ENCODE measurements at regions not wholly inside any gene's neighbourhood (a gene's known extent, or its start where the extent isn't known, plus 50 kb on each side); places are given as distances from the start of the nearest gene placed in this dataset.

DNA sequence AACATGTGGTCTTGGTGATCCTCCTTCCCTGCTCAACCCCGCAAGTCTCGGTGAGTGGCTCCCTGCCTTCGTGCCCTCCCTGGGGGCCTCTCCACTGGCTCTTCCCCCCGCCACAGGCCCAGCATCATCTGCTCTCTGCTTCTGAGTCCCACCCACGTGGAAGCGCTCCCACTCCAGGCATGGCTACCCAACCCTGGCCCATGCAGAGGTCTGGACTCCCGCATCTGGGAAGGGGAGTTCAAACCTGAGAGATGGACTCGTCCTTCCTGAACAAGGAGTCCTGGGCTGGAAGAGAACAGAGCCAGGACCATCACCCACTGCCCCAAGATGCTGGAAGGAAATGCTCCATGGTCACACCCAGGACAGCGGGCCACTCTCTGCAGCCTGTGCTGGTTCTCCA is 90.8 kb downstream of the DHCR7 start:
- no peak for TF ChIP-seq JUND (IDR thresholded peaks at IDR 0.05)
- TF ChIP-seq FOSL2 (IDR thresholded peaks at IDR 0.05; ENCODE audit: borderline replicate concordance, low read depth): no peak
- TF ChIP-seq, protein P1, sequence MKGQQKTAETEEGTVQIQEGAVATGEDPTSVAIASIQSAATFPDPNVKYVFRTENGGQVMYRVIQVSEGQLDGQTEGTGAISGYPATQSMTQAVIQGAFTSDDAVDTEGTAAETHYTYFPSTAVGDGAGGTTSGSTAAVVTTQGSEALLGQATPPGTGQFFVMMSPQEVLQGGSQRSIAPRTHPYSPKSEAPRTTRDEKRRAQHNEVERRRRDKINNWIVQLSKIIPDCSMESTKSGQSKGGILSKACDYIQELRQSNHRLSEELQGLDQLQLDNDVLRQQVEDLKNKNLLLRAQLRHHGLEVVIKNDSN (IDR thresholded peaks at IDR 0.05; ENCODE audit: borderline replicate concordance, low read depth): no peak
- TF ChIP-seq TAF1 (IDR thresholded peaks at IDR 0.05; ENCODE audit: borderline replicate concordance, low read depth, low read length): no peak
- no peak for TF ChIP-seq YY1 (IDR thresholded peaks at IDR 0.05; ENCODE audit: low read depth)
- TF ChIP-seq CHD2 (IDR thresholded peaks at IDR 0.05; ENCODE audit: low read length, partially characterized antibody): no peak
- no peak for TF ChIP-seq EP300 (IDR thresholded peaks at IDR 0.05; ENCODE audit: borderline replicate concordance in 1 of 2, low read depth in 1 of 2, low read length in 1 of 2)
- TF ChIP-seq MEF2A (IDR thresholded peaks at IDR 0.05; ENCODE audit: borderline replicate concordance, low read depth): no peak
- TF ChIP-seq, protein P2, sequence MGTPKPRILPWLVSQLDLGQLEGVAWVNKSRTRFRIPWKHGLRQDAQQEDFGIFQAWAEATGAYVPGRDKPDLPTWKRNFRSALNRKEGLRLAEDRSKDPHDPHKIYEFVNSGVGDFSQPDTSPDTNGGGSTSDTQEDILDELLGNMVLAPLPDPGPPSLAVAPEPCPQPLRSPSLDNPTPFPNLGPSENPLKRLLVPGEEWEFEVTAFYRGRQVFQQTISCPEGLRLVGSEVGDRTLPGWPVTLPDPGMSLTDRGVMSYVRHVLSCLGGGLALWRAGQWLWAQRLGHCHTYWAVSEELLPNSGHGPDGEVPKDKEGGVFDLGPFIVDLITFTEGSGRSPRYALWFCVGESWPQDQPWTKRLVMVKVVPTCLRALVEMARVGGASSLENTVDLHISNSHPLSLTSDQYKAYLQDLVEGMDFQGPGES (IDR thresholded peaks at IDR 0.05; ENCODE audit: low read depth, low read length): no peak
- TF ChIP-seq, protein P3, sequence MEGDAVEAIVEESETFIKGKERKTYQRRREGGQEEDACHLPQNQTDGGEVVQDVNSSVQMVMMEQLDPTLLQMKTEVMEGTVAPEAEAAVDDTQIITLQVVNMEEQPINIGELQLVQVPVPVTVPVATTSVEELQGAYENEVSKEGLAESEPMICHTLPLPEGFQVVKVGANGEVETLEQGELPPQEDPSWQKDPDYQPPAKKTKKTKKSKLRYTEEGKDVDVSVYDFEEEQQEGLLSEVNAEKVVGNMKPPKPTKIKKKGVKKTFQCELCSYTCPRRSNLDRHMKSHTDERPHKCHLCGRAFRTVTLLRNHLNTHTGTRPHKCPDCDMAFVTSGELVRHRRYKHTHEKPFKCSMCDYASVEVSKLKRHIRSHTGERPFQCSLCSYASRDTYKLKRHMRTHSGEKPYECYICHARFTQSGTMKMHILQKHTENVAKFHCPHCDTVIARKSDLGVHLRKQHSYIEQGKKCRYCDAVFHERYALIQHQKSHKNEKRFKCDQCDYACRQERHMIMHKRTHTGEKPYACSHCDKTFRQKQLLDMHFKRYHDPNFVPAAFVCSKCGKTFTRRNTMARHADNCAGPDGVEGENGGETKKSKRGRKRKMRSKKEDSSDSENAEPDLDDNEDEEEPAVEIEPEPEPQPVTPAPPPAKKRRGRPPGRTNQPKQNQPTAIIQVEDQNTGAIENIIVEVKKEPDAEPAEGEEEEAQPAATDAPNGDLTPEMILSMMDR (IDR thresholded peaks at IDR 0.05): no peak
- no peak for TF ChIP-seq MXI1 (IDR thresholded peaks at IDR 0.05; ENCODE audit: low read depth, low read length)
- no peak for TF ChIP-seq RXRA (IDR thresholded peaks at IDR 0.05; ENCODE audit: borderline replicate concordance, low read depth)
- TF ChIP-seq NRF1 (IDR thresholded peaks at IDR 0.05; ENCODE audit: low read depth, low read length): no peak
- TF ChIP-seq, protein P4, sequence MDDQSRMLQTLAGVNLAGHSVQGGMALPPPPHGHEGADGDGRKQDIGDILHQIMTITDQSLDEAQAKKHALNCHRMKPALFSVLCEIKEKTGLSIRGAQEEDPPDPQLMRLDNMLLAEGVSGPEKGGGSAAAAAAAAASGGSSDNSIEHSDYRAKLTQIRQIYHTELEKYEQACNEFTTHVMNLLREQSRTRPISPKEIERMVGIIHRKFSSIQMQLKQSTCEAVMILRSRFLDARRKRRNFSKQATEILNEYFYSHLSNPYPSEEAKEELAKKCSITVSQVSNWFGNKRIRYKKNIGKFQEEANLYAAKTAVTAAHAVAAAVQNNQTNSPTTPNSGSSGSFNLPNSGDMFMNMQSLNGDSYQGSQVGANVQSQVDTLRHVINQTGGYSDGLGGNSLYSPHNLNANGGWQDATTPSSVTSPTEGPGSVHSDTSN (IDR thresholded peaks at IDR 0.05): no peak
- Histone ChIP-seq H3K4me1 (ENCODE audit: control insufficient read depth in 1 of 2, insufficient read depth in 2 of 2, low read depth in 1 of 2, low read length in 1 of 2) (no peaks in the 10 kb centered on the region), H3K79me2 (ENCODE audit: insufficient read depth) (no peaks in the 10 kb centered on the region), H3K9me2 (no peaks in the 10 kb centered on the region), H3K27me3 (ENCODE audit: insufficient read depth) (no peaks in the 10 kb centered on the region), H3K9ac (no peak overlapping the region), H3K4me2 (no peak overlapping the region), H3K36me3 (replicated peaks in 1 of 2; ENCODE audit: control insufficient read depth in 1 of 2, insufficient read depth in 2 of 2, low read length in 1 of 2) (no peaks in the 10 kb centered on the region), H3K4me3 (ENCODE audit: low read depth in 2 of 2, low read length in 1 of 2) (no peak overlapping the region), H4K20me1 (ENCODE audit: insufficient read depth) (no peaks in the 10 kb centered on the region), H3F3A (replicated peaks; ENCODE audit: insufficient read depth) (no peaks in the 10 kb centered on the region), H3K9me3 (no peaks in the 10 kb centered on the region), H2AFZ (ENCODE audit: low read depth) (no peak overlapping the region), H3K27ac (ENCODE audit: low read depth in 2 of 2, low read length in 1 of 2) (no peak overlapping the region)
- no CpG with 5 or more reads among the region's 9 CpGs for WGBS (ENCODE audit: low lambda C conversion rate)
- POLR2A ChIA-PET: no interaction called here
- CTCF ChIA-PET: no interaction called here
- DNase-seq: no peak

DNA sequence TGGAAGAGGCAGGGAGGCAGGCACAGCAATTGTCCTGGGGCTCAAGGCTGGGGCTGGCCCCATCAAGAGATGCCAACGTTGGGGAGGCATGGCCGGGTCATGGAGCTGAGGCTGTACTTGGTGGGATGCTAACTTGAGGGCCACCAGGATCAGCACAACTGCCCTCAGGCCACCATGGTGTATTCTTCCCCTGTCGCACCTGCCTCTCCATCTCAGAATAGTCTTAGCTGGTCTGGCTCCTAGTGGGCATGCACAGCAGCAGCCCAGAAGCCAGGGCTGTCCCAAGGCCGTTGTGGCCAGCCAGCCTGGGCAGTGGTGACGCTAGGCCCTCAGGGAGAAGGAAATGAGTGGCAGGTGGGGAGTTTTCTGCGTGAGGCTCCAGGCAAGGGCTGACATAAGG is 91.3 kb downstream of the DHCR7 start:
- no peaks in the 10 kb centered on the region for H3K27me3 ChIP-seq (ENCODE audit: insufficient read depth)
- H3K36me3 ChIP-seq (replicated peaks in 1 of 2; ENCODE audit: control insufficient read depth in 1 of 2, insufficient read depth in 2 of 2, low read length in 1 of 2): no peaks in the 10 kb centered on the region
- CTCF ChIA-PET: no interaction called here
- no peaks in the 10 kb centered on the region for H3K9me3 ChIP-seq
- TF ChIP-seq CHD2 (IDR thresholded peaks at IDR 0.05; ENCODE audit: low read length, partially characterized antibody): no peak
- TF ChIP-seq JUND (IDR thresholded peaks at IDR 0.05): no peak
- TF ChIP-seq TAF1 (IDR thresholded peaks at IDR 0.05; ENCODE audit: borderline replicate concordance, low read depth, low read length): no peak
- TF ChIP-seq MEF2A (IDR thresholded peaks at IDR 0.05; ENCODE audit: borderline replicate concordance, low read depth): no peak
- TF ChIP-seq, protein P5, sequence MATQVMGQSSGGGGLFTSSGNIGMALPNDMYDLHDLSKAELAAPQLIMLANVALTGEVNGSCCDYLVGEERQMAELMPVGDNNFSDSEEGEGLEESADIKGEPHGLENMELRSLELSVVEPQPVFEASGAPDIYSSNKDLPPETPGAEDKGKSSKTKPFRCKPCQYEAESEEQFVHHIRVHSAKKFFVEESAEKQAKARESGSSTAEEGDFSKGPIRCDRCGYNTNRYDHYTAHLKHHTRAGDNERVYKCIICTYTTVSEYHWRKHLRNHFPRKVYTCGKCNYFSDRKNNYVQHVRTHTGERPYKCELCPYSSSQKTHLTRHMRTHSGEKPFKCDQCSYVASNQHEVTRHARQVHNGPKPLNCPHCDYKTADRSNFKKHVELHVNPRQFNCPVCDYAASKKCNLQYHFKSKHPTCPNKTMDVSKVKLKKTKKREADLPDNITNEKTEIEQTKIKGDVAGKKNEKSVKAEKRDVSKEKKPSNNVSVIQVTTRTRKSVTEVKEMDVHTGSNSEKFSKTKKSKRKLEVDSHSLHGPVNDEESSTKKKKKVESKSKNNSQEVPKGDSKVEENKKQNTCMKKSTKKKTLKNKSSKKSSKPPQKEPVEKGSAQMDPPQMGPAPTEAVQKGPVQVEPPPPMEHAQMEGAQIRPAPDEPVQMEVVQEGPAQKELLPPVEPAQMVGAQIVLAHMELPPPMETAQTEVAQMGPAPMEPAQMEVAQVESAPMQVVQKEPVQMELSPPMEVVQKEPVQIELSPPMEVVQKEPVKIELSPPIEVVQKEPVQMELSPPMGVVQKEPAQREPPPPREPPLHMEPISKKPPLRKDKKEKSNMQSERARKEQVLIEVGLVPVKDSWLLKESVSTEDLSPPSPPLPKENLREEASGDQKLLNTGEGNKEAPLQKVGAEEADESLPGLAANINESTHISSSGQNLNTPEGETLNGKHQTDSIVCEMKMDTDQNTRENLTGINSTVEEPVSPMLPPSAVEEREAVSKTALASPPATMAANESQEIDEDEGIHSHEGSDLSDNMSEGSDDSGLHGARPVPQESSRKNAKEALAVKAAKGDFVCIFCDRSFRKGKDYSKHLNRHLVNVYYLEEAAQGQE (IDR thresholded peaks at IDR 0.05; ENCODE audit: low read depth, low read length): no peak
- H3K9ac ChIP-seq: no peak overlapping the region
- H3F3A ChIP-seq (replicated peaks; ENCODE audit: insufficient read depth): no peaks in the 10 kb centered on the region
- H3K27ac ChIP-seq (ENCODE audit: low read depth in 2 of 2, low read length in 1 of 2): no peak overlapping the region
- no peak overlapping the region for H3K4me2 ChIP-seq
- H3K9me2 ChIP-seq: no peaks in the 10 kb centered on the region
- 6% methylated on average over 3 of the region's 6 CpGs for WGBS (ENCODE audit: low lambda C conversion rate)
- H4K20me1 ChIP-seq (ENCODE audit: insufficient read depth): no peaks in the 10 kb centered on the region
- no peaks in the 10 kb centered on the region for H3K4me1 ChIP-seq (ENCODE audit: control insufficient read depth in 1 of 2, insufficient read depth in 2 of 2, low read depth in 1 of 2, low read length in 1 of 2)
- H2AFZ ChIP-seq (ENCODE audit: low read depth): no peak overlapping the region
- POLR2A ChIA-PET: no interaction called here
- H3K79me2 ChIP-seq (ENCODE audit: insufficient read depth): no peaks in the 10 kb centered on the region
- DNase-seq: no peak
- no peak overlapping the region for H3K4me3 ChIP-seq (ENCODE audit: low read depth in 2 of 2, low read length in 1 of 2)

Data from SK-N-SH (cell line).